ENCODE measurements at regions not wholly inside any gene's neighbourhood (a gene's known extent, or its start where the extent isn't known, plus 50 kb on each side); places are given as distances from the start of the nearest gene placed in this dataset.

- TF ChIP-seq ZNF462 (CRISPR knock-in tag; IDR thresholded peaks at IDR 0.05) = no peak
- no peak for TF ChIP-seq EZH2 (IDR thresholded peaks at IDR 0.05; ENCODE audit: low read depth, unreplicated experiment)
- TF ChIP-seq ZNF114 (CRISPR knock-in tag; IDR thresholded peaks at IDR 0.05) = no peak
- no peak for TF ChIP-seq POLR2AphosphoS5 (IDR thresholded peaks at IDR 0.05; ENCODE audit: low read depth)
- no peak for TF ChIP-seq REST (IDR thresholded peaks at IDR 0.05; ENCODE audit: unreplicated experiment)
- TF ChIP-seq ETS1 (IDR thresholded peaks at IDR 0.05) = no peak
- no peak for TF ChIP-seq STAT1 (IDR thresholded peaks at IDR 0.05; ENCODE audit: unreplicated experiment)
- TF ChIP-seq JUNB (IDR thresholded peaks at IDR 0.05; ENCODE audit: unreplicated experiment) = no peak
- TF ChIP-seq CREB1 (CRISPR knock-in tag; IDR thresholded peaks at IDR 0.05; ENCODE audit: low read depth) = no peak
- no peak for TF ChIP-seq NANOG (IDR thresholded peaks at IDR 0.05; ENCODE audit: borderline replicate concordance)
- TF ChIP-seq ZNF331 (CRISPR knock-in tag; IDR thresholded peaks at IDR 0.05; ENCODE audit: low read depth) = no peak
Measured at GRCh38 chr14:45811155-45811554, 558.2 kb upstream of the MIS18BP1 start (continued).

All from GM23338 (cell line).